Left lung (tissue), 4 donors: ENCODE measurements at regions not wholly inside any gene's neighbourhood (a gene's known extent, or its start where the extent isn't known, plus 50 kb on each side); places are given as distances from the start of the nearest gene placed in this dataset.

Experiments used
- ATAC-seq: fragments of 200-7000 bp; cut with Tn5 transposase; one replicate; pipeline ENCODE4 v1.9.1; 2020; ENCODE audit warnings: moderate library complexity
- DNase-seq, 4 donors: peaks; one replicate each; pipeline ENCODE4 v3.0.0-alpha.2; 2013 to 2020
- H3K27ac ChIP-seq, 2 donors: fragments of 200-600 bp; sonication (generic) in 1 of 2; one replicate each; pipeline versions ENCODE4 v1.5.0 to v1.8.0; 2020 to 2021
- H3K27me3 ChIP-seq, 2 donors: fragments of 200-600 bp; sonication (generic) in 1 of 2; one replicate each; pipeline versions ENCODE4 v1.5.0 to v1.8.0; 2020 to 2021
- H3K36me3 ChIP-seq, 2 donors: fragments of 200-600 bp; sonication (generic) in 1 of 2; one replicate each; pipeline versions ENCODE4 v1.5.0 to v1.8.0; 2020 to 2021
- H3K4me1 ChIP-seq, 2 donors: fragments of 200-600 bp; one replicate each; pipeline ENCODE4 v1.8.0; 2021
- H3K4me3 ChIP-seq, 2 donors: fragments of 200-600 bp; sonication (generic) in 1 of 2; one replicate each; pipeline versions ENCODE4 v1.5.0 to v1.8.0; 2020 to 2021; ENCODE audit warnings: mild to moderate bottlenecking in 1 of 2
- H3K9me3 ChIP-seq, 2 donors: fragments of 200-600 bp; sonication (generic) in 1 of 2; one replicate each; pipeline versions ENCODE4 v1.5.0 to v1.8.0; 2020 to 2021
- intact Hi-C, 2 donors: fragments of 100-400 bp; cut with DNase I; formaldehyde crosslinking; loops; one replicate each; pipeline versions ENCODE4 v1.11.2 to v1.14.2; 2022
- TF ChIP-seq, protein P1 (sequence below), 2 donors: fragments of 200-600 bp; sonication (generic) in 1 of 2; IDR thresholded peaks; one replicate each; pipeline versions ENCODE4 v1.5.0 to v1.8.0; 2021; ENCODE audit warnings: antibody characterized with exemption in 2 of 2
- donor health status: DM: no; HTN: yes; CAD: no.
- donor health status: DM: no; HTN: no; CAD: no.

GRCh38 chr10:106493226-106493625 is 671.3 kb downstream of the SORCS1 start:
- no peaks in the 10 kb centered on the region for H3K36me3 ChIP-seq
- TF ChIP-seq, protein P1, sequence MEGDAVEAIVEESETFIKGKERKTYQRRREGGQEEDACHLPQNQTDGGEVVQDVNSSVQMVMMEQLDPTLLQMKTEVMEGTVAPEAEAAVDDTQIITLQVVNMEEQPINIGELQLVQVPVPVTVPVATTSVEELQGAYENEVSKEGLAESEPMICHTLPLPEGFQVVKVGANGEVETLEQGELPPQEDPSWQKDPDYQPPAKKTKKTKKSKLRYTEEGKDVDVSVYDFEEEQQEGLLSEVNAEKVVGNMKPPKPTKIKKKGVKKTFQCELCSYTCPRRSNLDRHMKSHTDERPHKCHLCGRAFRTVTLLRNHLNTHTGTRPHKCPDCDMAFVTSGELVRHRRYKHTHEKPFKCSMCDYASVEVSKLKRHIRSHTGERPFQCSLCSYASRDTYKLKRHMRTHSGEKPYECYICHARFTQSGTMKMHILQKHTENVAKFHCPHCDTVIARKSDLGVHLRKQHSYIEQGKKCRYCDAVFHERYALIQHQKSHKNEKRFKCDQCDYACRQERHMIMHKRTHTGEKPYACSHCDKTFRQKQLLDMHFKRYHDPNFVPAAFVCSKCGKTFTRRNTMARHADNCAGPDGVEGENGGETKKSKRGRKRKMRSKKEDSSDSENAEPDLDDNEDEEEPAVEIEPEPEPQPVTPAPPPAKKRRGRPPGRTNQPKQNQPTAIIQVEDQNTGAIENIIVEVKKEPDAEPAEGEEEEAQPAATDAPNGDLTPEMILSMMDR (IDR thresholded peaks at IDR 0.05), result no peak
- no peak for ATAC-seq
- no peaks in the 10 kb centered on the region for H3K27me3 ChIP-seq
- no peak overlapping the region for H3K27ac ChIP-seq
- no peak for DNase-seq
- intact Hi-C loops, result no loop called here
- H3K4me3 ChIP-seq, result no peak overlapping the region
- no peaks in the 10 kb centered on the region for H3K4me1 ChIP-seq
- peaks cover 2 to 3% of the 10 kb centered on the region in 2 donors for H3K9me3 ChIP-seq

GRCh38 chr10:106487726-106488125 is 676.8 kb downstream of the SORCS1 start:
- intact Hi-C loops, result no loop called here
- TF ChIP-seq, protein P1 (IDR thresholded peaks at IDR 0.05), result no peak
- Histone ChIP-seq H3K27me3 (no peaks in the 10 kb centered on the region), H3K9me3 (peaks cover 0 to 3% of the 10 kb centered on the region in 2 donors), H3K4me3 (no peak overlapping the region), H3K27ac (no peak overlapping the region), H3K4me1 (no peaks in the 10 kb centered on the region), H3K36me3 (no peaks in the 10 kb centered on the region)
- ATAC-seq (no peak), DNase-seq (no peak)

GRCh38 chr10:106481598-106482275 is 682.8 kb downstream of the SORCS1 start:
- no peak for DNase-seq
- H3K4me3 ChIP-seq, result no peak overlapping the region
- TF ChIP-seq, protein P1 (IDR thresholded peaks at IDR 0.05), result no peak
- H3K4me1 ChIP-seq, result no peaks in the 10 kb centered on the region
- no peaks in the 10 kb centered on the region for H3K9me3 ChIP-seq
- intact Hi-C loops, result no loop called here
- no peaks in the 10 kb centered on the region for H3K36me3 ChIP-seq
- H3K27ac ChIP-seq, result no peak overlapping the region
- no peaks in the 10 kb centered on the region for H3K27me3 ChIP-seq
- ATAC-seq, result no peak

GRCh38 chr10:106479636-106480035 is 684.9 kb downstream of the SORCS1 start:
- Histone ChIP-seq H3K36me3 (no peaks in the 10 kb centered on the region), H3K27ac (no peak overlapping the region), H3K4me1 (no peaks in the 10 kb centered on the region), H3K4me3 (no peak overlapping the region), H3K9me3 (no peaks in the 10 kb centered on the region), H3K27me3 (no peaks in the 10 kb centered on the region)
- TF ChIP-seq, protein P1 (IDR thresholded peaks at IDR 0.05), result no peak
- intact Hi-C loops, result no loop called here
- DNase-seq (no peak), ATAC-seq (no peak)

GRCh38 chr10:106474876-106475275 is 689.6 kb downstream of the SORCS1 start:
- H3K27me3 ChIP-seq, result no peaks in the 10 kb centered on the region
- H3K36me3 ChIP-seq, result no peaks in the 10 kb centered on the region
- ATAC-seq (no peak), DNase-seq (no peak)
- intact Hi-C loops, result no loop called here
- no peaks in the 10 kb centered on the region for H3K4me1 ChIP-seq
- TF ChIP-seq, protein P1 (IDR thresholded peaks at IDR 0.05), result no peak
- H3K4me3 ChIP-seq, result no peak overlapping the region
- no peak overlapping the region for H3K27ac ChIP-seq
- H3K9me3 ChIP-seq, result no peaks in the 10 kb centered on the region
